ENCODE measurements at regions not wholly inside any gene's neighbourhood (a gene's known extent, or its start where the extent isn't known, plus 50 kb on each side); places are given as distances from the start of the nearest gene placed in this dataset.

GRCh38 chr1:81287411-81288080 is 513.2 kb upstream of the ADGRL2 start:
- no peak for TF ChIP-seq GABPA (IDR thresholded peaks at IDR 0.05 in 1 of 2, conservative IDR thresholded peaks at IDR 0.05 in 1 of 2)
- no peak for TF ChIP-seq RXRA (IDR thresholded peaks at IDR 0.05)
- no peak for TF ChIP-seq FOXA1 (IDR thresholded peaks at IDR 0.05)
- no peak for TF ChIP-seq JUND (IDR thresholded peaks at IDR 0.05)
- TF ChIP-seq TAF1 (conservative IDR thresholded peaks at IDR 0.05), result no peak
- no peak for TF ChIP-seq FOXA2 (IDR thresholded peaks at IDR 0.05)
- TF ChIP-seq REST (IDR thresholded peaks at IDR 0.05), result no peak
- no peak for TF ChIP-seq RAD21 (IDR thresholded peaks at IDR 0.05)
- no peak for TF ChIP-seq EGR1 (IDR thresholded peaks at IDR 0.05; ENCODE audit: low read depth in 2 of 2)
- TF ChIP-seq HNF4A (conservative IDR thresholded peaks at IDR 0.05), result no peak
- no peak for TF ChIP-seq NR2F2 (IDR thresholded peaks at IDR 0.05)
- TF ChIP-seq ATF3 (IDR thresholded peaks at IDR 0.05), result no peak
- TF ChIP-seq YY1 (IDR thresholded peaks at IDR 0.05), result no peak
- 58% methylated on average over 2 of the region's 2 CpGs for WGBS
- no peak for DNase-seq (ENCODE audit: low spot score)
- Histone ChIP-seq H3K27me3 (ENCODE audit: control insufficient read depth in 4 of 4, insufficient read depth in 4 of 4, low read length in 3 of 4) (no peaks in the 10 kb centered on the region), H3K9ac (ENCODE audit: low read depth in 1 of 2, low read length in 2 of 2) (no peak overlapping the region), H3K9me3 (ENCODE audit: control insufficient read depth in 4 of 4, low read length in 3 of 4) (no peaks in the 10 kb centered on the region), H3K36me3 (ENCODE audit: control insufficient read depth in 4 of 4, insufficient read depth in 3 of 4, low read depth in 1 of 4, low read length in 3 of 4) (no peaks in the 10 kb centered on the region), H3K4me3 (ENCODE audit: low read depth in 1 of 3, low read length in 3 of 3) (no peak overlapping the region), H3K4me1 (ENCODE audit: control insufficient read depth in 4 of 4, insufficient read depth in 4 of 4, low read length in 3 of 4) (no peaks in the 10 kb centered on the region), H3K27ac (ENCODE audit: low read depth in 1 of 2, low read length in 2 of 2) (no peak overlapping the region)

GRCh38 chr1:81270051-81270450 is 530.7 kb upstream of the ADGRL2 start:
- no peaks in the 10 kb centered on the region for H3K9me3 ChIP-seq (ENCODE audit: control insufficient read depth in 4 of 4, low read length in 3 of 4)
- no peak for DNase-seq (ENCODE audit: low spot score)
- WGBS, result 76% methylated on average over 2 of the region's 2 CpGs
- H3K4me3 ChIP-seq (ENCODE audit: low read depth in 1 of 3, low read length in 3 of 3), result no peak overlapping the region
- no peaks in the 10 kb centered on the region for H3K36me3 ChIP-seq (ENCODE audit: control insufficient read depth in 4 of 4, insufficient read depth in 3 of 4, low read depth in 1 of 4, low read length in 3 of 4)
- no peak overlapping the region for H3K27ac ChIP-seq (ENCODE audit: low read depth in 1 of 2, low read length in 2 of 2)
- TF ChIP-seq ATF3 (IDR thresholded peaks at IDR 0.05), result no peak
- no peak for TF ChIP-seq CTCF (IDR thresholded peaks at IDR 0.05; ENCODE audit: low read depth, low read length, missing input control)
- TF ChIP-seq TAF1 (conservative IDR thresholded peaks at IDR 0.05), result no peak
- no peak for TF ChIP-seq GABPA (IDR thresholded peaks at IDR 0.05 in 1 of 2, conservative IDR thresholded peaks at IDR 0.05 in 1 of 2)
- no peak for TF ChIP-seq MAX (IDR thresholded peaks at IDR 0.05)
- no peak for TF ChIP-seq SP1 (IDR thresholded peaks at IDR 0.05)
- TF ChIP-seq JUND (IDR thresholded peaks at IDR 0.05), result no peak
- TF ChIP-seq ZBTB33 (IDR thresholded peaks at IDR 0.05), result no peak
- TF ChIP-seq HNF4A (conservative IDR thresholded peaks at IDR 0.05), result no peak
- no peak for TF ChIP-seq RXRA (IDR thresholded peaks at IDR 0.05)
- no peak for TF ChIP-seq EGR1 (IDR thresholded peaks at IDR 0.05; ENCODE audit: low read depth in 2 of 2)
- TF ChIP-seq NR2F2 (IDR thresholded peaks at IDR 0.05), result no peak
- TF ChIP-seq FOXA2 (IDR thresholded peaks at IDR 0.05), result no peak
- H3K27me3 ChIP-seq (ENCODE audit: control insufficient read depth in 4 of 4, insufficient read depth in 4 of 4, low read length in 3 of 4), result peaks cover 0 to 6% (median 0%) of the 10 kb centered on the region in 4 donors
- H3K9ac ChIP-seq (ENCODE audit: low read depth in 1 of 2, low read length in 2 of 2), result no peak overlapping the region
- no peaks in the 10 kb centered on the region for H3K4me1 ChIP-seq (ENCODE audit: control insufficient read depth in 4 of 4, insufficient read depth in 4 of 4, low read length in 3 of 4)

Data from liver (tissue), 8 donors.